NT2/D1 (cell line): ENCODE measurements at regions not wholly inside any gene's neighbourhood (a gene's known extent, or its start where the extent isn't known, plus 50 kb on each side); places are given as distances from the start of the nearest gene placed in this dataset.

Experiments used
- DNase-seq: peaks from one replicate; pipeline ENCODE4 v3.0.0-alpha.2; 2011; ENCODE audit warnings: low read depth, low spot score
- H3K27me3 ChIP-seq: 2 replicates; pipeline ENCODE4 v1.6.0; 2011; ENCODE audit warnings: mild to moderate bottlenecking; ENCODE audit not compliant: insufficient read length, insufficient read depth
- H3K36me3 ChIP-seq: 2 replicates; pipeline ENCODE4 v1.6.1; 2011; ENCODE audit warnings: mild to moderate bottlenecking, low read length, mixed read lengths; ENCODE audit not compliant: insufficient read depth, insufficient read length
- H3K4me1 ChIP-seq: 2 replicates; pipeline ENCODE4 v1.5.1; 2011; ENCODE audit not compliant: insufficient read depth, insufficient read length
- H3K4me3 ChIP-seq: 2 replicates; pipeline ENCODE4 v1.5.1; 2011; ENCODE audit warnings: low read depth; ENCODE audit not compliant: insufficient read length
- H3K9ac ChIP-seq: 2 replicates; pipeline ENCODE4 v1.6.0; 2011; ENCODE audit warnings: low read depth; ENCODE audit not compliant: insufficient read length
- H3K9me3 ChIP-seq: 2 replicates; pipeline ENCODE4 v1.5.1; 2011; ENCODE audit warnings: mild to moderate bottlenecking, low read length; ENCODE audit not compliant: insufficient read depth
- SUZ12 ChIP-seq: IDR thresholded peaks from 2 replicates; pipeline ENCODE4 v1.6.1; 2011; ENCODE audit not compliant: insufficient read length, insufficient read depth; ENCODE audit errors: extremely low read depth
- YY1 ChIP-seq: IDR thresholded peaks from 2 replicates; pipeline ENCODE4 v1.6.1; 2011; ENCODE audit not compliant: insufficient read length, insufficient read depth
- ZNF274 ChIP-seq: IDR thresholded peaks from 2 replicates; pipeline ENCODE4 v1.6.1; 2011; ENCODE audit warnings: mild to moderate bottlenecking, low read depth, low read length

GRCh38 chr21:15195104-15195503, 130.3 kb upstream of the NRIP1 start:
- TF ChIP-seq SUZ12 (no peak), YY1 (no peak), ZNF274 (no peak)
- Histone ChIP-seq H3K9me3 (no peaks in the 10 kb centered on the region), H3K4me1 (peaks cover 2% of the 10 kb centered on the region), H3K27me3 (no peaks in the 10 kb centered on the region), H3K4me3 (no peak overlapping the region), H3K36me3 (no peaks in the 10 kb centered on the region), H3K9ac (no peak overlapping the region)
- DNase-seq, result no peak

- DNase-seq, result no peak
- Histone ChIP-seq H3K9ac (no peak overlapping the region), H3K9me3 (no peaks in the 10 kb centered on the region), H3K27me3 (no peaks in the 10 kb centered on the region), H3K4me3 (no peak overlapping the region), H3K4me1 (peaks cover 2% of the 10 kb centered on the region), H3K36me3 (no peaks in the 10 kb centered on the region)
- TF ChIP-seq YY1, result no peak
- TF ChIP-seq SUZ12, result no peak
These were observed 131.0 kb upstream of the NRIP1 start for GRCh38 chr21:15195768-15196167.

- H3K36me3 ChIP-seq, result no peaks in the 10 kb centered on the region
- DNase-seq, result no peak
These were observed 132.9 kb upstream of the NRIP1 start for GRCh38 chr21:15197696-15198095.

GRCh38 chr21:15199414-15200383, 134.9 kb upstream of the NRIP1 start:
- Histone ChIP-seq H3K36me3 (no peaks in the 10 kb centered on the region), H3K9me3 (no peaks in the 10 kb centered on the region), H3K27me3 (no peaks in the 10 kb centered on the region), H3K4me3 (no peak overlapping the region), H3K9ac (no peak overlapping the region), H3K4me1 (peaks cover 2% of the 10 kb centered on the region)
- no peak for DNase-seq
- no peak for TF ChIP-seq YY1
- no peak for TF ChIP-seq SUZ12
- no peak for TF ChIP-seq ZNF274

More at GRCh38 chr21:15197696-15198095, 132.9 kb upstream of the NRIP1 start:
- Histone ChIP-seq H3K9me3 (no peaks in the 10 kb centered on the region), H3K27me3 (no peaks in the 10 kb centered on the region), H3K4me1 (peaks cover 2% of the 10 kb centered on the region), H3K9ac (no peak overlapping the region), H3K4me3 (no peak overlapping the region)
- TF ChIP-seq YY1, result no peak
- TF ChIP-seq ZNF274, result no peak
- TF ChIP-seq SUZ12, result no peak

- Histone ChIP-seq H3K9me3 (no peaks in the 10 kb centered on the region; the same call in 1 of the 2 replicates), H3K27me3 (no peaks in the 10 kb centered on the region), H3K36me3 (no peaks in the 10 kb centered on the region), H3K9ac (no peak overlapping the region), H3K4me3 (no peak overlapping the region), H3K4me1 (peaks cover 2% of the 10 kb centered on the region)
- DNase-seq, result no peak
- TF ChIP-seq YY1, result no peak
- no peak for TF ChIP-seq ZNF274
- no peak for TF ChIP-seq SUZ12
These were observed 138.9 kb upstream of the NRIP1 start for GRCh38 chr21:15203740-15204139.

GRCh38 chr21:15204140-15204969, 139.6 kb upstream of the NRIP1 start:
- Histone ChIP-seq H3K4me3 (no peak overlapping the region), H3K9me3 (no peaks in the 10 kb centered on the region; the same call in 1 of the 2 replicates), H3K4me1 (peaks cover 1% of the 10 kb centered on the region), H3K9ac (no peak overlapping the region), H3K27me3 (no peaks in the 10 kb centered on the region), H3K36me3 (no peaks in the 10 kb centered on the region)
- TF ChIP-seq ZNF274, result no peak
- no peak for TF ChIP-seq YY1
- no peak for TF ChIP-seq SUZ12
- DNase-seq, result no peak

GRCh38 chr21:15204970-15205286, 140.1 kb upstream of the NRIP1 start:
- TF ChIP-seq SUZ12 (no peak), ZNF274 (no peak), YY1 (no peak)
- no peaks in the 10 kb centered on the region for H3K36me3 ChIP-seq
- no peak for DNase-seq
- no peak overlapping the region for H3K4me3 ChIP-seq
- H3K9ac ChIP-seq, result no peak overlapping the region
- no peaks in the 10 kb centered on the region for H3K4me1 ChIP-seq
- H3K27me3 ChIP-seq, result no peaks in the 10 kb centered on the region
- no peaks in the 10 kb centered on the region; the same call in 1 of the 2 replicates for H3K9me3 ChIP-seq
